H1 (cell line): ENCODE measurements at regions not wholly inside any gene's neighbourhood (a gene's known extent, or its start where the extent isn't known, plus 50 kb on each side); places are given as distances from the start of the nearest gene placed in this dataset.

ENCODE experiments used
- CHD1 ChIP-seq: IDR thresholded peaks from 2 replicates; pipeline ENCODE4 v1.6.1; 2012; ENCODE audit warnings: low read depth, low read length, improper control_type of control experiment
- FOSL1 ChIP-seq: IDR thresholded peaks from 2 replicates; pipeline ENCODE4 v1.6.1; 2011; ENCODE audit warnings: mild to moderate bottlenecking, low read depth, low read length, moderate library complexity; ENCODE audit not compliant: insufficient read depth
- GTF2F1 ChIP-seq: IDR thresholded peaks from 2 replicates; pipeline ENCODE4 v1.6.1; 2012; ENCODE audit warnings: low read depth, low read length, improper control_type of control experiment, borderline replicate concordance

DNA sequence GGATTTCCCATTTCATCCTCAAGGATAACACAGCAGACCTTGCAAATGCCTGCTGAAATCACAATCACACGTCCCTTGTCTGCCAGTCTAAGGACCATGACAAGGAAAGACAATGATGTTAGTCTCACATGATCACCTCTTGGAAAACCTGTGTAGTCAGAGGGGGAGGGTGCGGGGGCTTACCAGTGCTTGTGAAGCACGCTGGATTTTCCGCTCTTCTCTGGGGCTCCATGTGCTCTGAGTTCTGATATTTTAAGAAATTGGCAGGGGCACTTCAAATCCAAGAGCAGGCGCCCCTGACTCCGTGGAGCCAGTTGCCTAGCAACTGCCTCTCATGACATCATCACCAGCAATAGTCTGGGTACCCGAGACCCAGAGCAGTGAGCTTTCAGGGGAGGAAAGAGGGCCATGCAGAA, 200.9 kb upstream of the C14orf180 start (continued):
- TF ChIP-seq CHD1 (no peak), FOSL1 (no peak), GTF2F1 (no peak)
- TF ChIP-seq, all 59 proteins: peak for 0
